GM12891 (cell line): ENCODE measurements at regions not wholly inside any gene's neighbourhood (a gene's known extent, or its start where the extent isn't known, plus 50 kb on each side); places are given as distances from the start of the nearest gene placed in this dataset.

Source experiments
- POLR2A ChIP-seq: IDR thresholded peaks from 2 replicates; pipeline ENCODE4 v1.6.1; 2011; ENCODE audit warnings: low read depth, low read length, control low read depth
- POLR2AphosphoS5 ChIP-seq: IDR thresholded peaks from 2 replicates; pipeline ENCODE4 v1.6.1; 2011; ENCODE audit warnings: low read depth, low read length, control low read depth

DNA sequence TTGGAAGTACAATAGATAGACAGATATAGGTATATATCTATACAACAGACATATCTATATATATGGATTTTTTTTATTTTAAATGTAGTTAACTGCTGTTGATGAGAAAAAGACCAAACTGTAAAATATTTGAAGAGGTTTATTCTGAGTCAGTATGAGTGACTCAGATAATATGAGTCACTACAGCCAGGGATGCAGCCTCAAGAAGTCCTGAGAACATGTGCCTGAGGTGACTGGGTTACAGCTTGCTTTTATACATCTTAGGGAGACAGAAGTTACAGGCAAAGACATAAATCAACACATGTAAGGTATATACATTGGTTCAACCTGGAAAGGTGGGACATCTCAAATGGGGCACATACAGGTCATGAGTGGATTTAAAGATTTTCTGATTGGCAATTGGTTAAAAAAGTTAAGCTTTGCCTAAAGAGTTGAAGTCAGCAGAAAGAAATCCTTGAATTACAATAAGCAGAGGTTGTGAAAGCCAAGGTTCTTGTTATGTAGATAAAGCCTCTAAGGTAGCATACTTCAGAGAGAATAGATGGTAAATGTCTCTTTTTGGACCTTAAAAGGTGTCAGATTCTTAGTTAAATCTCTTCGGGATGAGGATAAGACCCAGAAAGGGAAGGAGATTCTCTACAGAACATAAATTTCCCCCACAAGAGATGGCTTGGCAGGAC is 149.9 kb downstream of the RBM43 start:
- TF ChIP-seq POLR2AphosphoS5 = no peak
- no peak for TF ChIP-seq POLR2A
